Cardiac fibroblast (primary cell): ENCODE measurements at regions not wholly inside any gene's neighbourhood (a gene's known extent, or its start where the extent isn't known, plus 50 kb on each side); places are given as distances from the start of the nearest gene placed in this dataset.

ENCODE experiments used
- DNase-seq, 2 donors: peaks; one replicate each; pipeline versions ENCODE4 v3.0.0 to v3.0.0-alpha.2; 2010; ENCODE audit warnings: low read depth in 2 of 2
- H3K4me3 ChIP-seq, 2 donors: replicated peaks in 1 of 2; 1 replicate in 1 of 2; 2 replicates in 1 of 2; pipeline ENCODE4 v1.5.1; 2011; ENCODE audit warnings: low read depth in 2 of 2, low read length in 2 of 2, mild to moderate bottlenecking in 2 of 2, moderate library complexity in 1 of 2
- CTCF ChIP-seq: IDR thresholded peaks from one replicate; pipeline ENCODE4 v1.5.1; 2011; ENCODE audit warnings: low read depth, mild to moderate bottlenecking, low read length, inconsistent platforms

- DNase-seq: no peak
- TF ChIP-seq CTCF: no peak
- no peak overlapping the region for H3K4me3 ChIP-seq
Observed at GRCh38 chr4:143046906-143047305, 137.8 kb upstream of the USP38 start.

DNA sequence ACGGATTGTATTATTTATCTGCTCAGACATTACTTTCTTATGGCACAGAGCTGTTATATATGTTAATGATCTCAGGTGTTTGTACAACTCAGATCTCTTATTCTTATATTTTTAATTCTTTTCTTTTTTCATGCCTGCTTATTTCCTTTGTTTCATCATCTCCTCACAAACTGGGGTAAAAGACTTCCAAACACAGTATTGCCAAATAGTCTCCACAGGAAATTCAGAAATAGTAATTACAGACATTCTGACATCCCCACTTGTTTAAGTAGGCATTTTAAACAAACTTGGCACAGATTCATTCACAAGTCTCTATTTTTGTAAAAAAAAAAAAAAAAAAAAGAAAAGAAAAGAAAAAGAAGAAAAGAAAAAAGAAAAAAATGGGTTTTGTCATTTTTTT is 129.7 kb upstream of the USP38 start:
- peak in 1 of 2 donors; percentile 2 for DNase-seq
- no peak for TF ChIP-seq CTCF
- H3K4me3 ChIP-seq: no peak overlapping the region

DNA sequence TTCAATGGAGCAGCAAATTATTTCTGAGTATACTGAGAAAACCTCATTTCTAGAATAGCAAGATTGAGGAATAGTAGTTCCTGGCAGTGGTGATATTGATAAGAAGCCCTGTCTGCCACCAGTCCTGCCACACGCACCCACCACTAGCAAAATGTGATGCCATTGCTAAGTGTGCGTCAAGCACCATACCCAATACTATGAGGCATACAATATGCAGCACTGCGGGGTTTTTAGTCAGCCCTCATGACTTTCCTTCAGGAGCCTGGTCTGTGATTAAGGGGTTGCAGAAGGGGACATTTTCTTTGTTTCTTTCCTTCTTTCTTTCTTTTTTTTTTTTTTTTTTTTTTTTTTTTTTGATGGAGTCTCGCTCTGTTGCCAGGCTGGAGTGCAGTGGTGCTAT is 128.7 kb upstream of the USP38 start:
- no peak for TF ChIP-seq CTCF
- no peak for DNase-seq
- H3K4me3 ChIP-seq: no peak overlapping the region

DNA sequence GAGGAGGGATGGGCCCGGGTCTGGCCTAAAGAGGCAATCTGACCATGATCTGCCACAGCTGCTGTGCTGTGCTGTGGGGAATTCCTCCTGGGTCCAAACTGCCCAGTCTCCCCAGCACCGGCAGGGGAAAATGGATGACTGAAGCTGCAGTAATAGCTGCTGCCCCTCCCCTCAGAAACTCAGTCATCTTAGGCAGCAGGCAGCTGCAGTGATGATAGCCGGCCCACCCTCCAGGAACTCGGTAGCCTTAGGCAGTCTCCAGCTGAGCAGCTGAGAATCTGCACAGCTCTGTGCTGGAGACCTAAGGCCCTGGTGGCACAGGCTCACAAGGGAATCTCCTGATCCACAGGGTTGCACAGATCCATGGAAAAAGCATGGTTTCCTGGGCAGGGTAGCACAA is 113.4 kb upstream of the USP38 start:
- no peak for DNase-seq
- no peak overlapping the region for H3K4me3 ChIP-seq
- no peak for TF ChIP-seq CTCF

GRCh38 chr4:143076723-143077122 is 108.0 kb upstream of the USP38 start:
- no peak overlapping the region for H3K4me3 ChIP-seq
- DNase-seq: no peak
- TF ChIP-seq CTCF: no peak

DNA sequence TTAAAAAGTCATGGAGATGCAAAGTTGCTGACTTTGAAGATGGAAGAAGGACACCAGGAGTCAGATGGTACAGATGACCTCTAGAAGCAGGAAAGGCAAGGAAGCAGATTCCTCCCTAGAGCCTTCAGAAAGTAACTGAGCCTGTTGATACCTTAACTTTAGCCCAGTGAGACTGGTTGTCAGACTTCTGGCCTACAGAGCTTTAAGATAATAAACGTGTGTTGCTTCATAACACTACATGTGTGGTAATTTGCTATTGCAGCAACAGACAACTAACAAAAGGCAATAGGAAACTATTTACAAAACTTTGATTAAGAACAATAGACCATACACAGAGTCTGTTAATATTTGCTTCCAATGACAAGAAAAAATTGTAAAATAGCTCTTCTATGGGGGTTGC is 102.0 kb upstream of the USP38 start:
- TF ChIP-seq CTCF: no peak
- no peak for DNase-seq
- H3K4me3 ChIP-seq: no peak overlapping the region

- no peak overlapping the region for H3K4me3 ChIP-seq
- peak; percentile 10 for DNase-seq
- TF ChIP-seq CTCF: no peak
Observed at GRCh38 chr4:143083756-143084472, 100.8 kb upstream of the USP38 start.
